ENCODE measurements at regions not wholly inside any gene's neighbourhood (a gene's known extent, or its start where the extent isn't known, plus 50 kb on each side); places are given as distances from the start of the nearest gene placed in this dataset.
"Not testable (repeated sequence)": the region's sequence is repeated elsewhere in the genome, so short reads cannot be mapped to it uniquely, and the experiment has no call there.

- no peak for DNase-seq (ENCODE audit: low spot score)
Observed at GRCh38 chr10:36050763-36051499, 408.8 kb upstream of the FZD8 start.

DNA sequence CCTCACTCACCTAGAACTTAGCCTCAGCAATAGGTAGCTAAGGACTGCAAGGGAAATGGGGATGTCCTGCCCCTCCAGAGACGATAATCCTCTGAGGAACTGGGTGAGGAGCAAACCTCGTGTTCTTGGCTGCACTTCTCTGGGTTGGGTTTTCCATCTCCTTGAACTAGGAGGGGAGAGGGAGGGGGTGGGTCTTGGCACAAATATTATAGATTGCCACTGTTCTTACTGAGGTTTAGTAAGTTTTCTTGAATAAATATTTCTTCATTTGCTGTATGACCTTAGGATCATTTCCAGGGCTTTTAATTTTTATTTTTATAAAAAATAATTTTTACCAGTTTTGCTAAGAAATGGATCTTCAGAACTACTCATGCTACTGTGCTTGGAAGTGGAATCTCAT is 406.7 kb upstream of the FZD8 start:
- DNase-seq (ENCODE audit: low spot score): no peak

GRCh38 chr10:36048236-36048635 is 406.1 kb upstream of the FZD8 start:
- no peak for DNase-seq (ENCODE audit: low spot score)

- DNase-seq (ENCODE audit: low spot score): no peak
Observed at GRCh38 chr10:36042135-36042534, 400.0 kb upstream of the FZD8 start.

GRCh38 chr10:36038316-36038955 is 396.3 kb upstream of the FZD8 start:
- DNase-seq (ENCODE audit: low spot score): no peak

DNA sequence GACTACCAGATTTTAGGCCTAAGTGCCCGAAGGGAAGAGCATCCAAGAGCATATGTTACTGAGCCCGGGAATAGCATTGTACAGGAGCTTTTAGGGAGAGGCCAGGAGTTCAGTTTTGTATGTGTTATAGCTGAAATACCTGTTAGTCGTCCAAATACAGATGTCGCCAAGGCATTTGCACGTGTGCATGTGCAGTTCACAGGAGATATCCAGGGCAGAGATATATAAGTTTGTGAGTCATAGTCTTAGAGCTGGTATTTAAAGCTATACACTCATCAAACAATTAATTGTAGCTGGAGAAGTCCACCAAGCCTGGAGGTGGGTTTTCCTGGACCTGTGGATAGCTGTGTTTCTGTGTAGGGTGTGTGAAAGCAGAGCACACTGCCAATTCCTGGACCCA is 394.0 kb upstream of the FZD8 start:
- no peak for DNase-seq (ENCODE audit: low spot score)

DNA sequence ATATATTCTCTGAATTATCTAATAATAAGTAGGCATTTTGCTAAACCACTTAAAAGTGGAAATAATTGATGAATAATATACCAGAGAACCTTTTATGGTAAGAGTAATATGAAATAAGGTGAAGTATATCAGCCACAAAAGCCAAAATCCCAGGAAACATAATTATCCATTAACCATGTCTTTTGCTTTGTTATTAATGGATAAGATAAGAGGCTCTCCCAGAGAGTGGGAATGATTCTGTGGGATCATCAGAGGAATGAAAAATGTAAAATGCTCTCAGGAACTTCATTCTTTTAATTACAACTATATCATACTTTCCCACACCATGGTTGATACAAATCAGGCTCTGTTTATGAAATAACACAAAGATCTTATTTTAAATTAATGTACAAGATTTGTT is 391.7 kb upstream of the FZD8 start:
- DNase-seq (ENCODE audit: low spot score): no peak

DNA sequence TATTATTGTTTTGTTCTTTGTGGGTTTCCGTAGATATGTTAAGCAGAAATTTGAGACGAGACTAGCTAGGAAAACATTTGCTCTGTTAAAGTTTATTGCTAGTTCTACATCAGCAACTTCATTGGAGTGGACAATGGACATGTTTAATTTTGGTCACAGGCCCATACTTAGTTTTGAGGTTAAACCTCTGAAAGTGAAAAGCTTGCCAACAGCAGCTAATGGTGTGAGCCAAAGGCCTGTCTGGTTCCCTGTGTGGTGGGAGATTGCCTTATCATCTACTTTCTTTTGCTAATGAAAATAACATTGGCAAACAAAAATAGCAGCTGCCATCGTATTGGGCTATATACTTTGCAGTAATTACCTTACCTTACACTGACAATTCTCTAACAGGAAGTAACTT is 388.4 kb upstream of the FZD8 start:
- DNase-seq (ENCODE audit: low spot score): no peak

GRCh38 chr10:36026656-36027390 is 384.7 kb upstream of the FZD8 start:
- no peak for DNase-seq (ENCODE audit: low spot score)

DNA sequence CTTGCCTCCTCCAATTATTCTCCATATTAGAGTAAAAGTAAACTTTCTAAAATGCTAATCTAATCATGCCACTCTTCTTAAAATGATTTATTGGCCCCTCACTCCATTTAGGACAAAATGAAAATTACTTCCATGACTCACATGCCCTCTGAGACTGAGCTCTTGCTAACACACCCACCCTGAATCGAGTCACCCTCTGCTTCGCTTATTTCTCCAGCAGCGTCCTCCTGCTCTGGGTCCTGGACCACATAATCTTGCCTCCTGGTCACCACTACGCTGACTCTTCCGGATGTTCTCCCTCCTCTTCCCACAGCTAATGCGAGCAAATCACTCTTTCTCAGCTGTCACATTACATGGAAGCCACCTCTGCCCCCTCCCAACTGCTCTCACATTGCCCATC is 384.0 kb upstream of the FZD8 start:
- DNase-seq (ENCODE audit: low spot score): no peak

DNA sequence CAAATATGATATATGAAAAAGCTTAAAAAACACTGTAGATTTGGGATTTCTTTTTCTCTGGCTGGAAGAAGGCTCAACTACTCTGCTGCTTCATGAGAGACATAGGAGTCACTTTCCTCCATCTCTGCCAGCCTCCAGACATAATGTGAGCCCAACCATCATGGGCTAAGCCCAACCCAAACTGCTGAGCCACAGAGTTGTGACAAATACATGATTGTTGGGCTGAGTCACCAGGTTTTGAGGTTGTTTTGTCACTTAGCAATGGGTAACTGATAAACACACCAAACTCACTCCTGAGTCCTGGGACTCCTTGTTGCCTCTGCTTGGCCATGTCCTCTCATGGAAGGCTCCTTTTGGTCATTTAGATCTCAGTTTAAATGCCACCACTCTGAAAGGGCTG is 381.8 kb upstream of the FZD8 start:
- DNase-seq (ENCODE audit: low spot score): no peak

DNA sequence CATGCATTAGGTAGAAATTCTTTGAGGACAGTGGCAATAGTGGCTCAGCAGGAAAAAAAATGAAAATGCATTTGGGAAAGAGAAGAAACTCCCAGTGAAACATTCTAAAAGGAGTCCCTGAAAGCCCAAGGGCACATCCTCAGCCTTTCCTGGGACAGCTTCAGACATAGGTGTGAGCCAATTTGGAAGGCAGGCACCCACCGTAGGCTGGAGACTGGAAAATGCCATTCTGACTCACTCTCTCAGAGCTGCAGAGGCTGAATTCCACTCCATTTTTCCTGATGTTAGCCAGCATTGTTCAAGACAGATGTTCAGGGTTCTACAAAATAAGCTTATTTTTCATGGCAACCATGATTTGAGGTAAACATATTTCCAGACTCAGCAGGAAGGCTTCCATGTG is 379.0 kb upstream of the FZD8 start:
- DNase-seq (ENCODE audit: low spot score): no peak

DNA sequence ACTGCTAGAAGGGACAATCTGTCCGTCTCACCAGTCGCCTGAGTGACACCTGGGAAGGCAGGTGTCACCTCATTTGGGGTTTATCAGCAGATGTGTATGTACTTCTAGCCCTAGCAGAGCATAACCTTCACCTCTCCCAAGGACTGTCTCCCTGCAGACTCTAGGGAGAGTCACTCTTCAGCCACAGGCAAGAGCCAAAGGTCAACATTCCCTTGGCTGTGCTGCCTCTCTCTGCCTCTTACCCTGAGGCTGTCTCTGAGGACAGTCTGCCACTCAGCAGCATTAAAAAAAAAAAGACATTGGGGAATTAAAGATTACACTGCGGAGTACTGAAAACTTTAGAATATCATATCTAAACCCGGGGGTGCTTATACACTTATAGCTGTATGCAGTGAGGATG is 377.7 kb upstream of the FZD8 start:
- no peak for DNase-seq (ENCODE audit: low spot score)

GRCh38 chr10:36018996-36019395 is 376.9 kb upstream of the FZD8 start:
- no peak for DNase-seq (ENCODE audit: low spot score)

DNA sequence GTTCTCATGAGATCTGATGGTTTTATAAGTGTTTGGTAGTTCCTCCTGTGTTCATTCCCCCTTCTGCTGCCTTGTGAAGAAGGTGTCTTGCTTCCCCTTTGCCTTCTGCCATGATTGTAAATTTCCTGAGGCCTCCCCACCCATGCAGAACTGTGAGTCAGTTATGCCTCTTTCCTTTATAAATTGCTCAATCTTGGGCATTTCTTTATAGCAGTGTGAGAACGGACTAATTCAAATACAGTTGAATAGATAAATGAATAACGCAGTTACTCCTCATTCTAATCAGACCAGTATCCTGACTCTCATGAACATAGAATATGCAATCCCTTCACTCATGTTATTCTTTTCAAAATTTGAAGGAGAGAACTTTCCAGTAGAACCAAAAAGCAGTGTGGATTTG is 375.0 kb upstream of the FZD8 start:
- no peak for DNase-seq (ENCODE audit: low spot score)

DNA sequence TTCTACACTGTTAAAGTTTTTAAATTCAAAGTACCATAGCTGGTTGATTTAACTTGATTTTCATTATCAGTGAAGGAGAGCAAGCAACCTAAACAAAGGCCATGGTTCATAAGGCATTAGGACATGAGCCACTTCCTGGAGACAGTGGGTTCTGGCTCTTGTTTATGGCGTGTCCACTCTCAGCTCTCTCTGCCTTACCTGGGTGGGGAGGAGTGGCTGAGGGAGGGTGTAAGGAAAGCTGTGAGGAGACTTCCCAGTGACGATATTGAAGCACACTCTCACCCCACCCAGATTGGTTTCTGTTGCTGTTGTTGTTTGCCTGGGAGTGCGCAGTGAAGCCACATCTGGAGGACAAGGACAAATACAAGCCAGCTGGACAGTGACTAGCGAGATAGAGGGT is 365.3 kb upstream of the FZD8 start:
- no peak for DNase-seq (ENCODE audit: low spot score)

DNA sequence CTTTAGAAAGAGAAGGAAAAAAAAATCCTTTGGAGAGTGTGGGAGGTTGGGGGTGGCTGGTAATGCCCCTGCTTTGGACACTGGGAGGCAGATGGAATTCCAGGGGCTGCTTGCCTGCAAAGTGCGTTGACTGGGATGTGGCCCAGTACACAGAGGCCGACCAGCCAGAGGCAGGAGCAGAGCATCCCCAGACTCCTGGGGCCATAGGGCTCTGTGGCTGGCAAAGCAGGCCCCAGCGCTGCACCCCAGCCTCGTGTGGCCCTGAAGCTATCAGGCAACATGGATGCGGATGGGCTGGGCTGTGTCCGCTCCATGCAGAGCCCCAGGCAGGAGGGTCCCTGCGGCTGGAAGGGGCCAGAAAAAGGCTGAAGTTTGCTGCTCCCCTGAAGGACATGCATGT is 361.6 kb upstream of the FZD8 start:
- DNase-seq (ENCODE audit: low spot score): no peak

DNA sequence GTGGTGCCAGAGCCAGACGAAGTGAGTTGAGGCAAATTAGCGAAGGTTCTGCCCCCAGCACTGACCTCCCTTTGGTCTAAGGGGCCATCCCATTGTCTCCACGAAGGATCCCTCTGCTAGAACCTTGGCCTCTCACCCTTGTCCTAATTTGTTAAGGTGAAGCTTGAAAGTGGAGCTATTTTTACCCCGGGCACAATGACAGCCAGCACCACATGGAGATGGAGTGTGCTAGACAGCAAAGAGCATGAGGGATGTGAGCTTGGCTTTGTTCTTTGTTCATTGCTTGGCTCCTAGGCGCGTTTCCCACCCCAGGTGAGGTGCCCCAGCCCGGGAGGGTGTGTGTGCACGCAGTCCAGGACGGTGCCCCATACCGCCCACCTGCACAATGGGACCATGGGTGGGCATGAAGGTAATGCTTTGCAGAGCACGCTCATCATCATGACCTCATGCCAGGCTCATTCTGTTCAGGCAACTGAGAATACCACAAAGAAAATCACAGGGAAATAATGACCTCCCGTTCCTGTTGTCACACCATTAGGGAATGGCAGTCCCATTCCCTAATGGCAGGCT is 361.0 kb upstream of the FZD8 start:
- DNase-seq (ENCODE audit: low spot score): no peak

GRCh38 chr10:36002445-36002844 is 360.3 kb upstream of the FZD8 start:
- DNase-seq (ENCODE audit: low spot score): no peak

DNA sequence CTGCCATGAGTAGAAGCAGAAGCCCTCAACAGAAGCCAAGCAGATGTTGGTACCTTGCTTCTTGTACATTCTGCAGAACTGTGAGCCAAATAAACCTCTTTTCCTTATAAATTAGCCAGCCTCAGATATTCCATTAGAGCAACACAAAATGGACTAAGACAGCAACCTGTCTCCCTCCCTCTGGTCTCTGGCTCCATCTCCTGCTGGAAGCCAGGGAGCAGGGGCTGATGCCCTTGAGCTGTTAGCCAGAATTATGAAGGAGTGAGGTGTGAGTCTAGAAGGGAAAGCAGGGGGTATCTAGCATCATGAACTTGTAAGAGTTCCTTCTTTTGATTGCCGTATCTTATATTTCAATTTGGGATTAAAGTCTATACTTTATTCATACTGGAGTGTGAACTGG is 358.7 kb upstream of the FZD8 start:
- DNase-seq (ENCODE audit: low spot score): not testable (repeated sequence)

DNA sequence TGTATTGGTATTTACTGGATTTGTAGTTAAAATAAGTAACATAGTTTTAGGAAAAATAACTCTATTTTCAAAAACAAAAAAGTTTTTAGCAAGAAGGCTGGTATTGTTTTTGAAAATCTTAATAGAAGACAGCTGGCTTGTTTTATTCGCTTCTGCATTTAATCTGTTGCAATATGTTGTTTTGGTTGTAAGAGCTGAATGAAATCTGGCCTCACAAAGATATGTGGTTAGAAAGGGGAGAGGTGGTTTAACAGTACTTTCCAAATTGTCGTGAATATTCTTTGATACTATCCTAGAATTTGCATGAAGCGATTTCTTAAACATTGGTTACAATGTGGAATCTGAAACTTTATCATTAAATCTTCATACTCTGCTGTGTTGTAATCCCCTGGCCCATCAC is 355.9 kb upstream of the FZD8 start:
- no peak for DNase-seq (ENCODE audit: low spot score)

DNA sequence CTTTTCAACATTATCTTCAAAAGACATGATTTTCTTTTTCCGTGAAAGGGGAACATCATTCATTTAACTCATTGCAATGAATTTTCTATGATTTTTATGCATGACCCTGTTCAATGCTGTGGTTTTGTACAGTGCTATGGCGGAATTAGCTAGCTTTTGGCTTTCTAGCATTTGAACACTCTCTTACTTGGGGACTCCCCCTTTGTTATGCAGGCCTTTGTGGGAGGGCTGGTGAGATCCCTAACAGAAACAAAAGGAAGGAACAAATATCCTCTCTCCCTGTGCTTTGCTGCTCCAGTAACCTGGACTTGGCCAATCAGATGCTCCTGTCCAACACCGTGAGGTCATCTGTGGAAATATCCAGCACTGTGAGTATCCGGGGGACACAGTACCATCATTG is 353.4 kb upstream of the FZD8 start:
- DNase-seq (ENCODE audit: low spot score): no peak

Measured in Ammon's horn (tissue), 1 donor.